ENCODE measurements at regions not wholly inside any gene's neighbourhood (a gene's known extent, or its start where the extent isn't known, plus 50 kb on each side); places are given as distances from the start of the nearest gene placed in this dataset.
"Not testable (repeated sequence)": the region's sequence is repeated elsewhere in the genome, so short reads cannot be mapped to it uniquely, and the experiment has no call there.

DNA sequence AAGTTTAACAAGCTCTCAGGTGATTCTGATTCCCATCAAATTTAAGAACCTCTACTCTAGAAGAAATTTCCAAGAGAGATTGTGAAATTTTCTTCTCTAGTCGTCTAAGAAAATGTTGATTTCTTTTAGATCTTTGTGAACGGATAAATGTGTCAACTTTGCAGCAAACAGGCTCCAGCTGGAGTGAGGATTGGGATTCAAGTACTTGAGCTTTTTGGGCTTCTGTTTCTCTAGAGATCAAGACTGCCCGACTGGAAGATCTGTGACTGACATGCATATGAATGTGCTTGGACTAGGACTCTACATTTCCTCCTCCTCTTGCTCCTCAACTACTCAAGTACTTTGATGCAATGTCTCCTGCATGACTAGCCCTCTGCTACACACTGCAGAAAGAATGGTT, 388.3 kb downstream of the TMEM38B start:
- in situ Hi-C loops (cut with HindIII; ENCODE audit: low sequenced_read_pairs): no loop called here

DNA sequence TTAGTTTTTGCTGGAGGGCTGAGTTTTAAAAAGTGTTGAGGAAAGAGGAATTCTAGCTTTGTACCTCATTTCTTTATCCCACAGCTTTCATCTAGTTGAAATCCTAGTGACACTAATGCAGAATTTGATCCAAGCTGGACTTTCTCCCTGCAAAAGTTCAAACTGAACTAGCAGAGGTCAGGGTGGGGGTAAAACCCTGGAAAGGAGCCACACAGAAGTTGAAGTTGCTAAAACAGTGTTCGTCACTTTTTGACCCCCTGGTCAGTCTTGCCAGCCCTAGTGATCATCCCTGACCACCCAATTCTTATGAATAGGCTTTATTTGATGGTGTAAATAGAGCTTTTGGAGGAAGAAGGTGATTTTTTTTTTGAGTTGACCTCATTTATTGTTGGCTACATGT, 390.4 kb downstream of the TMEM38B start:
- in situ Hi-C loops (cut with HindIII; ENCODE audit: low sequenced_read_pairs): no loop called here

- in situ Hi-C loops (cut with HindIII; ENCODE audit: low sequenced_read_pairs): no loop called here
Measured at GRCh38 chr9:106085479-106085878, 391.1 kb downstream of the TMEM38B start.

- in situ Hi-C loops (cut with HindIII; ENCODE audit: low sequenced_read_pairs): no loop called here
Measured at GRCh38 chr9:106092083-106092482, 397.7 kb downstream of the TMEM38B start.

DNA sequence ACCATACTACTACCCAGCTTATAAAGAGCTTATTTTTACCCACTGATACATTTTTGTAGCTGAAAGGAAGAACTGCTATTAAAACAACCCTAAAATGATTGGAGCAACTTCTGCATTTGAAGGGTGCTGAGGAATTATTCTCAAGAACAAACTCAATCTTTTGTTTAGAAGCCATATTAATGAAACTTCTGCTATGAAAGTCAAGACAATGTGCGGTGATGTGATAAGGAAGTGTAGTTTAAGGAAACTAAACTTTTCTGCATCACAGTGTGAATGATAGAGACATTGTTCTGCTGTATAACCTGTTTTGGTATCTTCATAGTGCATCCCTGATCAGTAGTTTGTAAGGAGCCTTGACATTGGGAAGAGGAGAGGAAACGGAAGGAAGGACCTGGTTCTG, 408.5 kb downstream of the TMEM38B start:
- in situ Hi-C loops (cut with HindIII; ENCODE audit: low sequenced_read_pairs): no loop called here

GRCh38 chr9:106104887-106105286, 410.5 kb downstream of the TMEM38B start:
- in situ Hi-C loops (cut with HindIII; ENCODE audit: low sequenced_read_pairs): no loop called here

DNA sequence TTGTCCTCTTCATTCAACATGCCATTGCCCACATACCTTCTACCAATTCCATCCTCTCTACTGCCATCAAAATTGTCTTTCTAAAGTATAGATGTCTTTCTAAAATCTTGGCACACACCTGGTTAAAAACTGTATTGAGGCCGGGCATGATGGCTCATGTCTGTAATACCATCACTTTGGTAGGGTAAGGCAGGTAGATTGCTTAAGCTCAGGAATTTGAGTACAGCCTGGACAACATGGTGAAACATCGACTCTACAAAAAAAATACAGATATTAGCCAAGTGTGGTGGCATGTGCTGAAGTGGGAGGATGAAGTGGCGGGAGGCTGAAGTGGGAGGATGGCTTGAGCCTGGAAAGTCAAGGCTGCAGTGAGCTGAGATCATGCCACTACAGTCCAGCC, 412.1 kb downstream of the TMEM38B start:
- in situ Hi-C loops (cut with HindIII; ENCODE audit: low sequenced_read_pairs): no loop called here

GRCh38 chr9:106107716-106108115, 413.4 kb downstream of the TMEM38B start:
- in situ Hi-C loops (cut with HindIII; ENCODE audit: low sequenced_read_pairs): no loop called here

DNA sequence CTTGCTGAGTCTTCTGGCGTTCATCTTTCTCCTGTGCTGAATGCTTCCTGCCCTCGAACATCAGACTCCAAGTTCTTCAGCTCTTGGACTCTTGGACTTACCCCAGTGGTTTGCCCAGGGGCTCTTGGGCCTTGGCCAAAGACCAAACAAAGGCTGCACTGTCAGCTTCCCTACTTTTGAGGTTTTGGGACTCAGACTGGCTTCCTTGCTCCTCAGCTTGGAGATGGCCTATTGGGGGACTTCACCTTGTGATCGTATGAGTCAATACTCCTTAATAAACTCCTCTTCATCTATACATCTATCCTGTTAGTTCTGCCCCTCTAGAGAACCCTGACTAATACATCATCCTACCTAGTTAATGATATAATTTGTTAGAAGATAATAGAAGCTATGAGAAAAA, 415.4 kb downstream of the TMEM38B start:
- in situ Hi-C loops (cut with HindIII; ENCODE audit: low sequenced_read_pairs): not testable (repeated sequence)

- in situ Hi-C loops (cut with HindIII; ENCODE audit: low sequenced_read_pairs): no loop called here
Measured at GRCh38 chr9:106110483-106110882, 416.1 kb downstream of the TMEM38B start.

DNA sequence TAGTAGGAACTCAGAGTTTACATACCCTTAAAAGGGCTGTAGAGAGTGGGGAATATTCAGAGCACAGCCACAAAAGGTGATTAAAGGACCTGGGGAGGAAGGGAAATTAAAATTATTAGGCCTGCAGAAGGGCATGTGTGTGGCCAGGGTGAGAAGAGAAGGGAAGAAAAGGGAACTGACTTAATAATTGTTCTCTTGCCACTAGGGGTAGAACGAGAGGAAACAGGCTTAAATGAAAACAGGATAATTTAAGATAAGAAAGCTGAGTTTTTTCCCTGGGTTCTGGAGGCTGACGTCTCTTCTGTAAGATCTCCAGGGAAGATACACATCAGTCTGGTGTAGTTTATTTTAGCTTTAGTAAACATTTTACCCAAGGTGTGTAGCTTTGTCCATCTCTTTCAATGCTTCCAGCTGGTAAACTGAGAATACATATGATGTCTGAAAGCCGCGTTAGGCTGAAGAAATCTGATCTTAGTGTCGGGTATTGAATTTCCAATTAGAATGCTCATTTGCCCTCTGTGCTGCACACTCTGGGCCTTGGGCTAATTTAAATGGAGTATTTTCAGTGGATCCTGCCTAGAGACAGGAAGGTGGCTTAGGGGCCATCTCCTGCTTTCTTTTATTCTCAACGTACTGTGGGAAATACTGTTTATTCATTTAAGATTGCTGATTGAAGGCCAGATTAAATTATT, 416.8 kb downstream of the TMEM38B start:
- in situ Hi-C loops (cut with HindIII; ENCODE audit: low sequenced_read_pairs): no loop called here

DNA sequence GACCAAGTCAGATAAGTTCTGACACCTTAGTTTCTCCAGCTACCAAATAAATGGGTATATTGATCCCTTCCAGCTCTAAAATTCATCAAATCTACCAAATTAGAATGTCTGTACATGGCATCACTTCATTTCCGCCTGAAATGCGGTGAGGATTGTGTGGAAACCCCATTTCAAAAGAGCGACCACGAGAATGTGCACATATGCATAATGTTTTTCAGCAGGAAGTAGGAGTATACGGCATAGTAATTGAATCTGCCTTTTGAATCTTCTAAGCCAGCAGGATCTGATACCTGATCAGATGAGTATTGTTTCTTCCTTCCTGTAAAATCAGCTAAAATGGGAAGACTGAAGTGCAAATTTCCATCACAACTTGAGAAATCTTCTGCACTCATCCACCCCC, 418.6 kb downstream of the TMEM38B start:
- in situ Hi-C loops (cut with HindIII; ENCODE audit: low sequenced_read_pairs): no loop called here

- in situ Hi-C loops (cut with HindIII; ENCODE audit: low sequenced_read_pairs): no loop called here
Measured at GRCh38 chr9:106119176-106119575, 424.8 kb downstream of the TMEM38B start.

DNA sequence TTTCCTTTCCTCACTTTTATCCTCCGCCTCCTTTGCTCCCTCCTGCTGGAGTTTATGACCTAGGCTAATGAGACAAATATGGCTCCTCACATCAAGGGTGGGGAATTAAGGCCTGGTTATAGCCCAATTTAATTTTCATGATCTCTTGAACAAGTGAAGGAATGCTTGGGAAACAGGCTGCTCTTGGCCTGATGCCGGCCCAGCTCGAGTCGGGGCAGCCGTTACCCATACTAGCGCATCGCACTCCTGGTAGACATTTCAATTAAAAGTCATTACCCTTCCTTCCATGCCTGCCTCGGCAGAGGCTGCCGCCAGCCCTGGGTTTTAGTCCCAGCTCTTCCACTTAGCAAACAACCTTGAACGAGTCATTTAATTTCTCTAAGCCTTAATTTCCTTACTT, 425.7 kb downstream of the TMEM38B start:
- in situ Hi-C loops (cut with HindIII; ENCODE audit: low sequenced_read_pairs): no loop called here

DNA sequence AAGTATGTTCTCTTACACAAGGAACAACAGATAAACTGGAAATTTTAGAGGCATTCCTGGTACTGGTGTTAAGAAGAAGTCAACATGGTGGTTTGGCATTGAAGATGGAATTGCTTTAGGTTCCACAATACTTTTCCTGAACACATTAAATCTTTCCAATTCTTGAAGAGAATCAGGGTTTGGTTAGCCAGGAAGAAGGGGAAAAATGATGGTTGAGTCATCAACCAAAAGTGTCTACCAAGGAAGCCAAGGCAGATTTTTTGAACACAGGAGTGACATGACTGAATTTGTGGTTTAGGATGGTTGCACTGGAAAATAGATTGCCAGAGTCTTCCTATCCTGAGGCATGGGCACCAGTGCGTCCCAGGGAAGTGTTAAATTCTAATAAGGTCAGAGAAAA, 433.4 kb downstream of the TMEM38B start:
- in situ Hi-C loops (cut with HindIII; ENCODE audit: low sequenced_read_pairs): no loop called here

GRCh38 chr9:106130374-106130773, 436.0 kb downstream of the TMEM38B start:
- in situ Hi-C loops (cut with HindIII; ENCODE audit: low sequenced_read_pairs): no loop called here

DNA sequence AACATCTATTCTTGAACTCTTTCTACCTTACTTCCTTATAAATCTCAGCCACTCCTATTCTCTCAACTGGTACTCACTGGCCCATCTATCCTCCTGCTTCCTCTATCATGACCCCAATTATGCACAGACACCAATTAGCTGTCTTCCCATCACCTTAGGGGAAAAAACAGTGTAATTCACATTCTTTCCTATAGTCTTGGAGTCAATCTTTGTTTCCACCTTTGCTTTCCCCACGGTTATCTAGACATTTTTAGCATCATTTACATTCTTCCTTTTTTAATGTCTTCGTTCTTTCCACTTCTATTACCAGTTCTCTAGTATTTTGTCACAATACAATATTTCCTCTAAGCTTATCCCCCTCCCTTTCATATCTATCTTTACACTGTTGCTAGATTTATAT, 449.4 kb downstream of the TMEM38B start:
- in situ Hi-C loops (cut with HindIII; ENCODE audit: low sequenced_read_pairs): no loop called here

DNA sequence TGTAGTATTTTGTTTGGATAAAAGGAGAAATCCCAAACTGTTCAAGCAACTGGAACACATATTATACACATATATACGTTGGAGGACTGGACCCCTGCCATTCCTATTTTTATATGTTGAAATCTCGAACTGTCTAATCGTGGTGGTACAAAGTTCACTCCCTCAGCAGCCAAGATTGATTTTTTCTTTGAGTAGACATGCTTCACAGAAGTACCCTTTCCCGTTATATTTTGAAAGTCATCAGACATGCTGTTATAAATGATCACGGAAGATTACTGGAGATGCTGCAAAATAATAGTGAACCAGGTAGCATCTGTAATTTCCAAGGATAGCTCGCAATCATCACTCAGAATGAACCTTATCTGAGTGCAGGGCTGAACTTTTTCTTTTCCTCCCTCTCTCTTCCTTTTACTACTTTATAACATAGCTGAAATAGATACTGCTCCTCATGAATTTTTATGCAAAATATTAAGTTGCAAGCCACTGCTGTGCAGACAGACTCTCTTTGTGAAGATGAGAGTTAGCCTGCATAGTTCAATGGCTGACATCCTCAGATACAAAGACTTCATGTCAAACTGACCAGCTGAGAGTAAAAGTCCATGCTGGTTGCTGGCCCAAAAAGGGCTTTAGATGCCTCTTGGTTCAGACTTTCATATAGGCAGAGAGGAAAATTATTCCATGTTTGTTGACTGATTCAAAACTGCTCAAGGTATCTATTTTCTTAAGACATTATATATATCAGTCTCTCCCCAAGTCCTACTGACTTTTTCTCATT, 451.9 kb downstream of the TMEM38B start:
- in situ Hi-C loops (cut with HindIII; ENCODE audit: low sequenced_read_pairs): no loop called here

GRCh38 chr9:106146886-106147285, 452.5 kb downstream of the TMEM38B start:
- in situ Hi-C loops (cut with HindIII; ENCODE audit: low sequenced_read_pairs): no loop called here

DNA sequence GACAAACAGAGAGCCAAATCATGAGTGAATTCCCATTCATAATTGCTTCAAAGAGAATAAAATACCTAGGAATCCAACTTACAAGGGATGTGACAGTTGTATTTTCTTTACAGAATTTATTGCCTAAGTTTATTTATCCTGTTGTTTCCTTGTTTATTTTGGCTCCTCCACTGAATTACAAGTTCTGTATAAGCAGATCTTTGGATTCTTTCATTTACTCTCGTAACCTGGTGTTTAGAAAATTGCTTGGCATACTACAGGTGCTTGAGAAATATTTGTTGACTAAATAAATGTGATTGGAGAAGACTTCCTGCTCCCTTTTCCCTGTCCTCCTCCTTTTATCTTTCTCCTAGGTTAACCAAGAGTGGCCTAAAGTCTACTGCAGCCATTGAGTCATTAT, 455.6 kb downstream of the TMEM38B start:
- in situ Hi-C loops (cut with HindIII; ENCODE audit: low sequenced_read_pairs): no loop called here

GRCh38 chr9:106156465-106156864, 462.1 kb downstream of the TMEM38B start:
- in situ Hi-C loops (cut with HindIII; ENCODE audit: low sequenced_read_pairs): no loop called here

- in situ Hi-C loops (cut with HindIII; ENCODE audit: low sequenced_read_pairs): no loop called here
Measured at GRCh38 chr9:106172265-106172664, 477.9 kb downstream of the TMEM38B start.

DNA sequence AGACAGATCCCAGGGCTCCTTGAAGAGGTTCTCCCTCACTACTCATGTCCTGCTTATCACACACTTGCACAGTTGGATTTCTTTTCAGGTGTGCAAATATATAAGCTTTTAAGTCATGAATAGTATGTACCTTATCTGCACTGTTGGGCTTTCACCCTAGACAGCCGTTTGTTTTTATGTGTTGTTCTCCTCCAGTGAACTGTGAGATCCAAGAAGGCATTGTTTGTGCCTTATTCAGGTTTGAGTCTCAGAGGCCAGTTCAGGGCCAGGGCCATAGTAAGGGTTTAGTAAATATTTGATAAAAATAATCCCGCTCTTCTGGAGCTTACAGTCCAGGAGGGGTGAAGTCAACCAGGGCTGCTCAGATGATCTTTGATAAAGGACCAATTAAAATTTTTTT, 480.0 kb downstream of the TMEM38B start:
- in situ Hi-C loops (cut with HindIII; ENCODE audit: low sequenced_read_pairs): no loop called here
